GM23338 (cell line): ENCODE measurements at regions not wholly inside any gene's neighbourhood (a gene's known extent, or its start where the extent isn't known, plus 50 kb on each side); places are given as distances from the start of the nearest gene placed in this dataset.
A peak's percentile ranks its signal among the peaks of the same experiment; 100 is the strongest.

Source experiments
- ATAC-seq: fragments of 200-7000 bp; cut with Tn5 transposase; 3 replicates; pipeline ENCODE4 v1.9.1; 2020
- DNase-seq: peaks from one replicate; pipeline ENCODE4 v3.0.0-alpha.2; 2015; ENCODE audit warnings: low spot score
- H2AFZ ChIP-seq: fragments of 200-600 bp; sonication (generic); 2 replicates; pipeline ENCODE4 v1.8.0; 2016; ENCODE audit warnings: antibody characterized with exemption, mild to moderate bottlenecking, moderate library complexity
- H3F3A ChIP-seq: fragments of 200-600 bp; sonication (generic); replicated peaks from 2 replicates; pipeline ENCODE4 v1.8.0; 2017; ENCODE audit warnings: antibody characterized with exemption, mixed run types, low read depth
- H3K27ac ChIP-seq: fragments of 200-600 bp; sonication (generic); 2 replicates; pipeline ENCODE4 v1.6.1; 2016; ENCODE audit warnings: low read depth
- H3K27me3 ChIP-seq: fragments of 200-600 bp; sonication (generic); 2 replicates; pipeline ENCODE4 v1.8.0; 2016; ENCODE audit warnings: mild to moderate bottlenecking, mixed run types, moderate library complexity; ENCODE audit not compliant: insufficient read depth
- H3K36me3 ChIP-seq: fragments of 200-600 bp; sonication (generic); 2 replicates; pipeline ENCODE4 v1.8.0; 2016; ENCODE audit warnings: mild to moderate bottlenecking; ENCODE audit not compliant: insufficient read depth
- H3K4me1 ChIP-seq: fragments of 200-600 bp; sonication (generic); 2 replicates; pipeline ENCODE4 v1.8.0; 2016; ENCODE audit warnings: mild to moderate bottlenecking, moderate library complexity; ENCODE audit not compliant: insufficient read depth
- H3K4me2 ChIP-seq: fragments of 200-600 bp; sonication (generic); 2 replicates; pipeline ENCODE4 v1.7.1; 2017; ENCODE audit warnings: mixed run types
- H3K4me3 ChIP-seq: fragments of 200-600 bp; sonication (generic); 2 replicates; pipeline ENCODE4 v1.6.1; 2016; ENCODE audit warnings: mixed run types
- H3K79me2 ChIP-seq: fragments of 200-600 bp; sonication (generic); replicated peaks from 2 replicates; pipeline ENCODE4 v1.8.0; 2017; ENCODE audit warnings: mild to moderate bottlenecking; ENCODE audit not compliant: insufficient read depth
- H3K9me2 ChIP-seq: fragments of 200-600 bp; sonication (generic); 2 replicates; pipeline ENCODE4 v1.8.0; 2017; ENCODE audit not compliant: insufficient read depth
- H4K20me1 ChIP-seq: fragments of 200-600 bp; sonication (generic); replicated peaks from 2 replicates; pipeline ENCODE4 v1.8.0; 2017; ENCODE audit warnings: mild to moderate bottlenecking; ENCODE audit not compliant: insufficient read depth
- H3K27ac Mint-ChIP-seq: 2 replicates; pipeline ENCODE4 v1.8.0; 2020; ENCODE audit warnings: inconsistent platforms, mild to moderate bottlenecking, moderate library complexity, mixed read lengths
- H3K27me3 Mint-ChIP-seq: 3 replicates; pipeline ENCODE4 v1.8.0; 2022; ENCODE audit warnings: low read depth, mild to moderate bottlenecking, moderate library complexity, mixed read lengths, inconsistent platforms; ENCODE audit not compliant: insufficient read depth, poor library complexity
- H3K36me3 Mint-ChIP-seq: 3 replicates; pipeline ENCODE4 v1.8.0; 2021; ENCODE audit warnings: low read depth, mild to moderate bottlenecking, inconsistent platforms, moderate library complexity, mixed read lengths
- H3K4me1 Mint-ChIP-seq: 3 replicates; pipeline ENCODE4 v1.8.0; 2020; ENCODE audit warnings: mild to moderate bottlenecking, inconsistent platforms, mixed read lengths
- H3K4me3 Mint-ChIP-seq: 3 replicates; pipeline ENCODE4 v1.8.0; 2021; ENCODE audit warnings: moderate library complexity, mild to moderate bottlenecking, inconsistent platforms, mixed read lengths
- H3K9me3 Mint-ChIP-seq: 3 replicates; pipeline ENCODE4 v1.8.0; 2020; ENCODE audit warnings: moderate library complexity, mild to moderate bottlenecking, inconsistent platforms, mixed read lengths
- CREB1 ChIP-seq: fragments of 250-450 bp; sonication (Bioruptor Pico); IDR thresholded peaks from 2 replicates; pipeline ENCODE4 v1.5.0; 2020; ENCODE audit warnings: low read depth, mild to moderate bottlenecking, moderate library complexity
- CTCF ChIP-seq, 2 experiments: fragments of 200-600 bp in 1 of 2; sonication (generic) in 1 of 2; conservative IDR thresholded peaks; 2 replicates each; pipeline versions ENCODE4 v1.5.1 to v1.6.1; 2016 to 2017; ENCODE audit warnings: antibody characterized with exemption in 2 of 2, low read depth in 2 of 2, mild to moderate bottlenecking in 2 of 2, moderate library complexity in 1 of 2
- NANOG ChIP-seq: IDR thresholded peaks from 2 replicates; pipeline ENCODE4 v1.6.1; 2016; ENCODE audit warnings: antibody characterized with exemption, borderline replicate concordance
- REST ChIP-seq: IDR thresholded peaks from one replicate; pipeline ENCODE4 v1.6.1; 2018; ENCODE audit warnings: antibody characterized with exemption; ENCODE audit not compliant: unreplicated experiment
- STAT1 ChIP-seq: IDR thresholded peaks from one replicate; pipeline ENCODE4 v1.6.1; 2016; ENCODE audit warnings: antibody characterized with exemption; ENCODE audit not compliant: unreplicated experiment
- ZNF114 ChIP-seq: fragments of 250-450 bp; sonication (Bioruptor Pico); IDR thresholded peaks from 2 replicates; pipeline ENCODE4 v1.5.0; 2020; ENCODE audit warnings: mild to moderate bottlenecking, moderate library complexity
- ZNF331 ChIP-seq: fragments of 250-450 bp; sonication (Bioruptor Pico); IDR thresholded peaks from 2 replicates; pipeline ENCODE4 v1.5.0; 2020; ENCODE audit warnings: low read depth, mild to moderate bottlenecking, moderate library complexity
- ZNF462 ChIP-seq: fragments of 250-450 bp; sonication (Bioruptor Pico); IDR thresholded peaks from 2 replicates; pipeline ENCODE4 v1.5.0; 2020; ENCODE audit warnings: mild to moderate bottlenecking, moderate library complexity

- Mint-ChIP-seq H3K27me3 (peaks cover 4% of the 10 kb centered on the region), H3K27ac (no peak overlapping the region), H3K9me3 (no peaks in the 10 kb centered on the region), H3K4me1 (peaks cover 18% of the 10 kb centered on the region), H3K4me3 (no peak overlapping the region), H3K36me3 (no peaks in the 10 kb centered on the region)
- H4K20me1 ChIP-seq = no peaks in the 10 kb centered on the region
- peak overlapping the region; percentile 67 for H2AFZ ChIP-seq
- H3K79me2 ChIP-seq = no peaks in the 10 kb centered on the region
- H3K4me3 ChIP-seq = no peak overlapping the region
- peaks cover 11% of the 10 kb centered on the region; the same call in 1 of the 2 replicates for H3K9me2 ChIP-seq
- ATAC-seq = peak; percentile 47; the same call in 2 of the 3 replicates
- no peaks in the 10 kb centered on the region for H3K27me3 ChIP-seq
- H3F3A ChIP-seq = no peaks in the 10 kb centered on the region
- no peak overlapping the region for H3K4me2 ChIP-seq
- peaks cover 3% of the 10 kb centered on the region; the same call in 1 of the 2 replicates for H3K4me1 ChIP-seq
- H3K27ac ChIP-seq = no peak overlapping the region
- DNase-seq = no peak
- H3K36me3 ChIP-seq = no peaks in the 10 kb centered on the region
- TF ChIP-seq STAT1 = no peak
- TF ChIP-seq ZNF331 = no peak
- TF ChIP-seq REST = no peak
- no peak for TF ChIP-seq ZNF114 (CRISPR knock-in tag)
Measured at GRCh38 chr4:151917145-151917734, 156.4 kb upstream of the GATB start.

GRCh38 chr4:151912632-151913031, 151.8 kb upstream of the GATB start:
- H3K27me3 ChIP-seq = no peaks in the 10 kb centered on the region
- TF ChIP-seq ZNF462 (CRISPR knock-in tag) = 0 out of 2 replicates have a peak, but pooled peaks have one; percentile 18
- no peak for TF ChIP-seq CREB1 (CRISPR knock-in tag)
- TF ChIP-seq NANOG = no peak
- TF ChIP-seq CTCF (conservative IDR thresholded peaks at IDR 0.05; ENCODE audit: low read depth in 2 of 2) = no peak
- H4K20me1 ChIP-seq = no peaks in the 10 kb centered on the region
- H2AFZ ChIP-seq = peak overlapping the region; percentile 78
- no peak overlapping the region for H3K27ac Mint-ChIP-seq
- H3K4me1 Mint-ChIP-seq = peaks cover 32% of the 10 kb centered on the region
- H3K4me3 ChIP-seq = no peak overlapping the region
- H3K27ac ChIP-seq = no peak overlapping the region
- peaks cover 9% of the 10 kb centered on the region for H3K4me1 ChIP-seq
- H3K9me2 ChIP-seq = peaks cover 14% of the 10 kb centered on the region; the same call in 1 of the 2 replicates
- ATAC-seq (peak; percentile 29; the same call in 1 of the 3 replicates), DNase-seq (no peak)
- no peak overlapping the region for H3K4me3 Mint-ChIP-seq
- no peak overlapping the region for H3K4me2 ChIP-seq
- no peaks in the 10 kb centered on the region for H3K9me3 Mint-ChIP-seq
- no peaks in the 10 kb centered on the region for H3F3A ChIP-seq
- no peaks in the 10 kb centered on the region for H3K36me3 ChIP-seq
- no peaks in the 10 kb centered on the region for H3K36me3 Mint-ChIP-seq
- peaks cover 11% of the 10 kb centered on the region for H3K27me3 Mint-ChIP-seq
- H3K79me2 ChIP-seq = no peaks in the 10 kb centered on the region
